ENCODE measurements at regions not wholly inside any gene's neighbourhood (a gene's known extent, or its start where the extent isn't known, plus 50 kb on each side); places are given as distances from the start of the nearest gene placed in this dataset.

DNA sequence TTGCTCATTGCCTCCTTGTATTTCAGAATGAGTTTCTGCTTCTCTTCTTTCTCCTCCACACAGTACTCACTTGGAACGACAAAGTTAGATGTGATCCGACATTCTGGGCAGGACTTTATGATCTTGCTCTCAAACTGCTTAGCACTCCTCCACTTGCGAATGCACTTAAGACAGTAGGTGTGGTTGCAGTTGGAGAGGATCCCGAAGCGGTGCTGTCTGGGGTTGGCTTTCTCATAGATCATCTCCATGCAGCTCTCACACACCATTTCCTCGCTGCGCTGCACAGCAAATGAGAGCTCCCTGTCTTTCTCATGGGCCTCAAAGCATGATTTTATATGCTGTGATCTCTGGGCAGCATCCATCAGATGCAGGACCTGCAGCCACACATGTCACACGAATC is 245.7 kb downstream of the C12orf50 start:
- no peak for DNase-seq

DNA sequence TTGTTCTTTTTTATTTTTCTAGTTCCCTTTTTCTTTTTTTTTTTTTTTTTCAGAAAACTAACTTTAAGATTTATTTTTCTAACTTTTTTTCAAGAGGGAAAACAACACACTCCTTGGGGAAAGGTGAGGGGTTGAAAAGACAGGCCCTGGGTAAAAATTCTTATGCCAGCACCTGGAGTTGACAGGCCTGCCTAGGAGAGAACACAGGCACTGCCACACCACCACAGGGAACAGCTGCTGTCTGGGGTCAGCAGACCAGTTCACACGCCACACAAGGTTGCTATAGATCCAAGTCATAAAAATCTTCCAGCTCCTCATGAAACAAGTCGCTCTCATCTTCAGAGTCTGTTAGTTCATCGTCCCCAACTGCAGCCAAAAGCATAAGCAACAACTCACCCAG is 246.4 kb downstream of the C12orf50 start:
- no peak for DNase-seq

DNA sequence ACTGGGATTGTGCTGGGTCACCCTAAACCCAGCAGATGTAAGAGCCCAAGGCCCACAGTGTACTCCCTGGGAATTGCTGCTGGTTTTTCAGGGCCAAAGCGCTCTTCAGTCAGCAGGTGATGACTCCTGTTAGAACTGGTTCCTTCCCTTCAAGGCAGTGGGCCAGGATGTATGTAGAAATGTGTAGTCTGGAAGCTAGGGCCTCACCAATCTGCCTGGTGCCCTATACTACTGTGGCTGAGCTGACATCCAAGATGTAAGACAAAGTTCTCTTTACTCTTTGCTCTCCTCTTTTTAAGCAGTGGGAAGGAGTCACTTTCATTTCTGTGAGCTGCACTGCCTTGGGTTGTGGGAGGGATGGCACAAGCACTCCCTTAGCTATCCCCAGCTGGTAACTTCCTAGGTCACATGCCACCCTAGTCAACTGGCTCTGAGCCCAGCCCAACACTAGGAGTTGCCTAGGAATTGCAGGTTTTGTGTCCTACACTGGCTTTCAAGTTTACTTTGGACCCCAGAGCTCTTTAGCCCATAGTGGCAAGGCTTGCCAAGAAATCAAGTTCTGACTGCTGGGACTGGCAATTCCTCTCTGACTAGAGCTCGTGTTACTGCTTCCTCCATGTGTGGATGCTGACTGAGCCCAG is 249.2 kb downstream of the C12orf50 start:
- DNase-seq, result no peak

DNA sequence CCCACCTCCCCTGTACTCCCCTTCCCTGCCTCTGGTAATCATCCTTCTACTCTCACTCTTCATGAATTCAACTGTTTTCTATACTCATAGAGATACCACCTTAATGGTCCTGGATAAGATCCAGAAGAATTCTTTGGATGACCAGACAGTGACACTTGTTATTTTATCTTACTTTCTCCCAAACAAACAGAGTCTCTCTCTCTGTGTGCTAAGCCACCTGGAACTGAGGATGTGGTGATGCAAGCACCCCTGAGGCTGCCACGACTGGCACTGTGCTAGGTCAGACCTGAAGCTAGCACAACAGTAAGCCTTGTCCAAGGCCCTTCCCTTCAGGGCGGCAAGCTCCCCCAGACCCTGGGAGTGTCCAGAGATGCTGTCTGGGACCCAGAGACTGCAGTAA is 250.2 kb downstream of the C12orf50 start:
- no peak for DNase-seq

DNA sequence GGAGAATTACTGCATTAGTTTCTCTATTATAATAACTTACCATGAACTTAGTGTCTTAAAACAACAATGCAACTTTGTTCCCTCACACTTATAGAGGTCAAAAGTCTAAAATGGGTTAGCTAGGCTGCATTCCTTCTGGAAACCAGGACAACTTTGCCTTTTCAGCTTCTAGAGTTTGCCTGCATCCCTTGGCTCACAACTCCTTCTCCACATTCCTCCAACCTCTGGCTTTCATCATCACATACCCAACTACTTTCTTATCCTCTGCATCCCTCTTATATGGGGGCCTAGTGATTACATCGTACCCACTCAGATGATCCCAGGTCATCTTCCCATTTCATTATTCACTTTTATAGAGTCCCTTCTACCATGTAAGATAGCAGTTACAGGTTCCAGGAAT is 251.1 kb downstream of the C12orf50 start:
- DNase-seq, result no peak

DNA sequence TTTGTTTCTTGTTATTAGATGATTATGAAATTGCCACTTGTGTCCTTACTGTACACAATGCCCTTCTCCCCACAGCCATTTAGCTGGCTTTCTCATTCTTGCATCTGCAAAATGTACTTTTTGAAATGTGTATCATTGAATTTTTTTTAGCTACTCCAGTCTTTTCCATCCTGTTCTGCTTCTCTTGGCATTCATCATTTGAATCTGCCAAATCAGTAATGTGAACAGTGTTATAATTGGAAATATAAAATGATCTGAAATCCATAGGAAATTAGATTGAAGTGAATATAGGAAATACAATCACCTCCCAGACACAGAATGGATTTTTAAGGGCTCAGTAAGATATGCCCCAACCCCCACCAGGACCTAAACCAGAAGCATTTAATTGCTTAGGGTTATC is 253.4 kb downstream of the C12orf50 start:
- no peak for DNase-seq

DNA sequence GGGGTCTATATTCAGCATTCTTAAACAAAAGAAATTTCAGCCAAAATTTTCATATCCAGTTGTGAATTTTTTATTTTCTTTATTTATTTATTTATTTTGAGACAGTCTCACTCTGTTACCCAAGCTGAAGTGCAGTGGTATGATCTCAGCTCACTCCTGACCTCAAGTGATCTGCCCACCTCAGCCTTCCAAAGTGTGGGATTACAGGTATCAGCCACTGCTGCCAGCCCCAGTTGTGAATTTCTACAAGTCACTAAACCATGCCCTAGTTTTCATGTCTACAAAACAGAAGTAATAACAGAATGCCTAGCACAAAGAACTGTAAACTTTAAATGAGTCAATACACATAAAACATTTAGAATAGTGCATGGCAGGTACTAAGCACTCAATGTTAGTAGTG is 254.2 kb downstream of the C12orf50 start:
- DNase-seq, result no peak

DNA sequence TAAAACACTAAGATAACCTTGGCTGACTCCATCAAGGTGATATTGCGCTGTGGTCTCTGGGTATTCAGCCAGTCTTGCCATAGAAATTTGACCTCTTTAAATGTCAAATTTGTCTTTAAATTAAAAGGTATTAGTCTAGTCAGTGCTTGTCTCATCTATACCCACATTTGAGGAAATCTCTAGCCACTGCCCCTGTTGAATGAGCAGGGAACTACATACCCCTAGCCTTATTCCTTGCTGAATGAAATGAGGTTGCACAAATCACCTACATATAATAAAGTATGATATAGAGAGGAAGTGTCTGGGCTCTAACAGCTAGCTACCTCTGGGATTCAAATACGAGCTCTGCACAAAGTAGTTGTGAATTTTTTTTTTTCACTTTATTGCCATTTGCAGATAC is 256.8 kb downstream of the C12orf50 start:
- DNase-seq, result no peak

DNA sequence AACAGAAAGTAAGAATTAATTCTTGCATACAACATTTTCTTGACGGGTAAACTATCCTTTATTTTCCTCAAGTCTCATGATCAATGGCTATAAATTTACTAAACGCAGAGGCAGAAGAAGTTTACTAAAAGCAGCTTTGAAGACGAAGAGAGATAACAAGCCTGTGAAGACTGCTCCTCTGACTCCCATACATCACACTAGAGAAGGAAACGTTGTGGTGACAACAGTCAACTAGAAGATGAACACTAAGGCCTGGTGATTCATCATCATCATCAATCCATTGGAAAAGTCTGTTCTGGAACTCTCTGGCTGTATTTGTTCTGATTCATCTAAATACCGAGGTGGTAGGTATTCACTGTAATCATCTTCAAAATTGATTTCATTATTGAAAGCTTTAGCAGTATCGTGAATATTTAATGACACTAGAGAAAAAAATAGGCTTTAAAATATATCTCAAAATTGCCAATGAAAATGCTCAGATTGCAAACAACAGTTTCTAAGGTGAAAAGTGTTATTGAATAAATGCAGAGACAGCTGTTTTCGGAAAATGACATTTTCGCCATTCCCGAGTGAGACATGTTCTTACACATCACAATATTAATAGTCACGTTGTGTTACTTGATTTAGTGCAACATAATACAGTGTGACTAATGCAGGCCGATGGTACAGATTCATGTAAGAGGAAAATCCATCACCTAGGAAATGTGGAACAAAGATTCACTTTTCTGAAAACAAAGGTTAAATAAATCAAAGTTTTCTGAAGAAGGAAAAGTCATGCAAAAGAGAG is 260.5 kb downstream of the C12orf50 start:
- DNase-seq, result no peak

DNA sequence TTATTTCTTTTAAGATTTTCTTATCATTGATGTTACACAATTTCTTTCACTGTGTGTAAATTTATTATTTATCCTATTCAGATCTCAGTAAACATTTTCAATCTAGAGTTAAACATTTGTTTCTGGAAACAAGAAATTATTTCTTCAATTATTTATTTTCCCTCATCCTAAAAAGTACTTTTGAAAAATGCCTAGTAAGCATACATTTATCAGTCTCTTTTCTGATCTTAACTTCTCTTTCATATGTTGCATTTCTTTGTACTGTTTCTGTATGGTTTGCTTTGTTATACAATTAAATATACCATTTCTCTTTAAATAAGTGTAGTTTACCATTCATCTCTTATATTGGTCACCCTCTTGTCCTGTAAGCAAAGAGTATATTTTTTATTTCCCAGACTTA is 263.2 kb downstream of the C12orf50 start:
- DNase-seq, result no peak

DNA sequence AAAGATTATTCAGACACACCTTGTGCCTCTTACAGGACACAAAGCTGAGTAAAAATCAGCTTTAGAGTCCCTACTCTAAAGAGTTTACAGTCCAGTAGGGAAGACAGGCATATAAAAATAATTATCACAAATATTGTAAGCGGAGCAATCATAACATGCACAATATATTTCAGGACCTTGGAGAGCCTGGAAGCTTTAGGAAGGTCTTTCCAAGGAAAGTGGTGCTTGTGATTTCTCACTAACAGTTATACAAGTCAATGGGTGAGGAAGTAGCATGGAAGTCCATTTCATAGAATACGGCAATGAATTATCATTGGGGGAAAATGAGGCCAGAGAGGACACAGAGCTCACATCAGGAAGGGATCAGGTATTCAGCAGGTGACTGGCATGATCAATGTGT is 268.3 kb downstream of the C12orf50 start:
- no peak for DNase-seq

DNA sequence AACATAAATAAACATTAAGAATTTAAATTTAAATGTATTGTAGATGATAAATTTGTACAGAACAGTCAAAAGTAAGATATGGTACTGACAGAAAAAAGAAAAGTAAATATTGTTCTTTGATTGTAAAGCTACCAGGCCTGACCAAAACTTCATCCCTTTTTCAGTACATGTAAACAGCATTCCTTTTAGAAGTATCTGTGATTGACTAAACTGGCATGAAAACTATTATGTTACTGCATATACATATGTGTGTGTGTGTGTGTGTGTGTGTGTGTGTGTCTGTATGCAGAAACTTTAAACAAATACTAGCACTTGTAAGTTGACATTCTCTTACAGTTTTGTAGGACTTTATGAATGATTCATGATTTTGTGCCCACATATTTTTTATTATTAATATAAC is 270.9 kb downstream of the C12orf50 start:
- no peak for DNase-seq

DNA sequence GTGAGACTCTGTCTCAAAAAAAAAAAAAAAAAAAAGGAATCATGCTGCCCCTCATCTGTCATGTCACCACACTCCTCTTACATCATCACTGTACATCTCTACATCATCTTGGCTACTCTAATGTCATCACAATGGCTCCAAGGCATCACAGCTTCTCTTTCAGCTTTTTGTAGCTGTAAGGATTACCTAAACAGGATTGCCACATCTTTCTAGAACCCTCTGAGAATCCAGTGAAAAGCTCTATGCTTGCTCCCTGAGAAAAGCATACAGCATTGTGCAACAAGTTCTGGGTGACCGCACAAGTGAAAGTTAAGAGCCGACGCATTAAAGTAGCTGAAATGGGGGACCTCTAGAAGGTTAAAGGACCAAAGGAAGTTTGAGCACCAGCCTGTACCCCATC is 272.5 kb downstream of the C12orf50 start:
- DNase-seq, result no peak

DNA sequence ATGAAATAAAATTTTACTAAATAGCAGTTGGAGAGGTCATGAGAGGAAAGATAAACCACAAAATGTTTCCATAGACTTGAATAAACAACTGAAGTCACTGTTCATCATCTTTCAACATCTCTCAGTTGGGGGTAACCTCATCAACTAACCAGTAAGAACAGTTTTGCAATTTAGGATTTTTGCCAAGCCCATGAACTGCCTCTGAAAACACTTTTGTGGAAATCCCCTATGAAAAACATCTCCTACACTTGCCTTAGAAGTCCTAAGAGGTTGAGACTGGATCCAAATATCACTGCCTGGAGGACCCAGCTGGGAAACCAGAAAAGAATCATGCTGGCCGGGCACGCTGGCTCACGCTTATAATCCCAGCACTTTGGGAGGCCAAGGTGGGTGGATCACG is 273.1 kb downstream of the C12orf50 start:
- no peak for DNase-seq

DNA sequence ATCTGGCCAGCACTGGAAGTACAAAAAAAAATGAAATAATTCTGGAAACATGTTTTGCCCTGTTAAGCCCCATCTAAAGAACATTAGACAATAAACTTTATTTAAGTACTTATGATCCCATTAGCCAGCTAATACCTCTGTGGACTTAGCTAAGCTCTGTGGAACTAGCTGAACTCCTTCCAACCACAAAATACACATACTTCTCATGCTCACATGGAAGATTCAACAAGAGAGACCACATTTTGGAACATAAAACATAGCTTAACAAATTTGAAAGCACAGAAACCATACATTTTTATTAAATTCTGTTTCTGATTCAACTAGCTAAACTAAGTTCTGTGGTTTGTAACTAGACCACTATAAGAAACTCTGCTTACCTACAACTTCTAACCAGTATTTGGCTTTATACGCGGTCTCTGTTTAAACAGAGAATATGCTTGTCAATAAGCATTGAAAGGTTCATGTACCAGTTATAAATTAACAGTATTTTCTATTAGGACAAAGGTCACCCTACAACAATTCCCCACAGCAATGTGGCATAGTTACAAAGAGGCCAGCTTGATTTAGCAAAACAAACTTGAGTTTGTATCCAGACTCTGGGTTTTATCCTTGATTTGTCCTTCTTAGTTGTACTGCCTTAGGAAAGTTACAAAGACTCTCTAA is 300.1 kb downstream of the C12orf50 start:
- DNase-seq, result no peak

DNA sequence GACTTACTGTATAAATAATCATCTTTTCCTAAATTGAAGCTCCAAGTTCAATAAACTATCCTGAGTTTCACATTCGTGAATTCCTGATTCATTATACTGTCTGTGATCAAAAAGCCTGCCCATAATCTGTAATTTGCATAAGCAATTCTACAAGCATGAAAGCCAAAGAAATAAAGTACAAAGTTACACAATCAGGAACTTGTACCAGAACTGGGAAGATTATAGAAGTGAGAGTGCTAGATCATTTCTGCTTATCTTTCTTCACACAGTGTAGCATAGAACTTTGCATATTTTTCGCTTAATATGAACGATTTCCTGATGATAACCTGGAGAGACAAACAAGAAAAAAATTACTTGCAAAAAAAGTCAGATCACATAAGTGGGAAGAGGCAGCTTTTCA is 308.2 kb downstream of the C12orf50 start:
- no peak for DNase-seq

DNA sequence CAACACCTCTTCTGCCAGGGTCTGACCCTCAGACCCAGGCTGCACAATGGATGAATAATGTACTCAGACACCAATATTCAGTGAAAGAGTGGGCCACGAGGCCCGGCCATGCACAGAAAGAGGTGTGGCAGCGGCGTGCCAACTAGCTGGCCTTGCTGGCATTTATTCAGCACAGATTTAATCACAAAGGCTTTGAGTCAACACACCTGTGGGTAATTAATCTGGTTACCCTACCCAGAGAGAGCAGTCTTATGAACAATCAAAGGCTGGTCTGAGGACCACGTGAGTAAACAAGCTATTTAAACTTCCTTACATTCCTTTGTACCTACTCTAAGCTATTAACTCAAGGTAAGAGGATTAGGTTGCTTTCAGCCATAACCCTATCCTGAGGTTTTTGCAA is 324.8 kb downstream of the C12orf50 start:
- DNase-seq, result no peak

DNA sequence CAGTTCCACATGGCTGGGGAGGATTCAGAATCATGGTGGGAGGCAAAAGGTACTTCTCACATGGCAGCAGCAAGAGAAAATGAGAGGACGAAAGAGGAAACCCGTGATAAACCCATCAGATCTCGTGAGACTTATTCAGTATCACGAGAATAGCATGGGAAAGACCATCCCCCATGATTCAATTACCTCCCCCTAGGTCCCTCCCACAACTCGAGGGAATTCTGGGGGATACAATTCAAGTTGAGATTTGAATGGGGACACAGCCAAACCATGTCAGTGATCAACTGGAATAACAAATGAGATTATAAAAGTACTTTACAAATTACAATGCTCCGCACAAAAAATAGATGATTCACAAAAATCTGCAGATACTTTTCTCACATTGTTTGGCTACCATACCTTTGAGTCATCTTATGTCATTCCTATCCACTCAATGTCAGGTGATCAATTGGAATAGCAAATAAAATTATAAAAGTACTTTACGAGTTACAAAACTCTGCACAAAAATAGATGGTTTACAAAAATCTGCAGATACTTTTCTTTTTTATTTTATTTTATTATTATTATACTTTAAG is 338.9 kb downstream of the C12orf50 start:
- no peak for DNase-seq

DNA sequence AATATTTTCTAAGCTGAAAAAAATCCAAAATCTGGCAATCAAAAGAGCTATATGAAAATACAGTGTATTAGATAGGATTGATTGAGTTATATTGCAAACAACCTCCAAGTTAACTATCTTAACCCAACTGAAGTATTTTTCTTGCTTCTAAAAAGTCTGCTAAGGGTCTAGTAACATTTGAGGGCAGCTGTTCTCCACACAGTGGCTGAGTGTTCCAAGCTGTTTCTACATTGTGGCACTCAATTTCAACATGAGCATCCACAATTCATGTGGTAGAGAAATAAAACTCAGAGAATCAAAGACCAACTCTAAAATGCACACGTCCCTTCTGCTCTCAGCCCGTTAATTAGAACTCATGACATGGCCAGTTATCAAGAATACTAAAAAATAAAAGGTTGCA is 340.0 kb downstream of the C12orf50 start:
- no peak for DNase-seq

DNA sequence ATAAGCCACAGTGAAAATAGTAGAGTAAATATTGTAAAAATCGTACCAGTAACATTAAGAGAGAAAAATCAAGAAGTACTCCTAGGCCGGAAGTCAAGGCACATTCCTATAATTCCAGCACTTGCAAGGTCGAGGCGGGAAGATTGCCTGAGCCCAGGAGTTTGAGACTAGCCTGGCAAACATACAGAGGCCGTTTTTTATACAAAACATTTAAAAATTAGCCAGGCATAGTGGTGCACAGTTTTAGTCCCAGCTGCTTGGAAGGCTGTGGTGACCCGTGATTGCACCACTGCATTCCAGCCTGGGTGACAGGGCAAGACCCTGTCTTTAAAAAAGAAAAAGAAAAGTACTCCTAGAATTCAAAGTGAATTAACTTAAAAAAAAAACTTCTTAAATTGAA is 341.8 kb downstream of the C12orf50 start:
- no peak for DNase-seq

DNA sequence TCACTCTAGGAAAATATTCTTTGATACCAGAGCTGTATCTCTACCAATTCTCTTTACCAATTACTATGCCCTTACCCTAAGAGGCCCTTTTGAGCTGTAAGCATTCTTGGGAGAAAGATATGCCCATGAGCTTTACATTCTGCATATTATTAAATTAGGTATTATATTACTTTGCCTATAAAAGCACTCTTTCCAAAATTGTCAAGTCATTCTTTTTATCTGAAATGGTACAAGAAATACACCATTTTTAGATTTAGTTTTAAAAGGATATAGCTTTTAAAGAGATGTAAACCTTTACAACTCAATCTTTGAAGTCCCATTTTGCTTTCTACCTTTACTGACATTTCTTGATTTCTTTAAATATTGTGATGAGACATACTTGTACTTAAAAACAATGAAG is 343.5 kb downstream of the C12orf50 start:
- DNase-seq, result no peak

DNA sequence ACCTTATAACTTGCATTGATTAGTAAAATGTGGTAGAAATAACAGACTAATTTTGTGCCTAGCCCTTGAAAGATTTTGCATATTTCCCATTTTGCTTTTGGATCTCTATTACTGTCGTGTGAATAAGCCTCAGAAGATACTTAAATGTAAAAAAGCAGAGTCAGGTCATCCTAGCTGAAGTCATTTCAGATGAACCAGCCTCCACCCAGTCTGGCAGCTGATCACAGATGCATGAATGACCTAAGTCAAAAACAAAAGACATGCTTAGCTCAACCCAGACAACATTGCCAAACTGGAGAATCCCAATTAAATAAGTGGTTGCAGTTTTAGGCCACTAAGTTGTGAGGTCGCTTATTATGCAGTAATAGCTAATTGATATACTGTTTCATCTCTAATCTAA is 349.9 kb downstream of the C12orf50 start:
- DNase-seq, result no peak

DNA sequence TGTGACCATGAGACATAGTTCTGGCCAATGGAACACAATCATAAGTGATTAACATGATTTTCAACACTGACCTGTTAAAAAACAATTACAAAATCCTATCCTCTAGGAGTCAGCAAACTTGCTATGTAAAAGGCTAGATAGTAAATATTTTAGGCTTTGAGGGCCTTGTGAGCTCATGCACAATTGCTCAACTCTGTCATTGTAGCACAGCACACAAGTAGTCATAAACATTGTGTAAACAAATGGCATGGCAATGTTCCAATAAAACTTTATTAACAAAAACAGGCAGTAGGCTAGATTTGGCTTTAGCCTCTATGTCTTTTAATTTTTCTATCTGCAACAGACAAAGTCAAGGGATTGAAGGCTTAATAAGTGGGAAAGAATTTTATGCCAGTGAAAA is 350.7 kb downstream of the C12orf50 start:
- no peak for DNase-seq

DNA sequence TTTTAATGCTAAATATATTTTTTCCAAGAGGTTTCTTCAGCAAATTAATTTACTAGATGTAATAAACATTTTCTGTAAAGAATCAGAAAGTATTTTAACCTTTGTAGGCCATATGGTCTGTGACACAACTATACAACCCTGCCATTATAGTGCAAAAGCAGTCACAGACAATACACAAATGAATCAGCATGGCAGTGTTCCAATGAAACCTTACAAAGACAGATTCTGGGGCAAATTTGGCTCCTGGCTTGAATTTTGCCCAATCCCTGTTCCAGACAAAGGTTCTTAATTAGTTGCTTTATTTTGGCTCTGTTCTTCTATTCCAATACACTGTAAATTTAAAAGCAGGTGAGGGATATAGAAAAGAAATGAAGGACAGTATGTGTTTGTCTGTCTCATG is 352.5 kb downstream of the C12orf50 start:
- DNase-seq, result no peak

Measured in NCI-H2171 treated with DMSO at 0.1 percent for 48 hours (cell line).